ENCODE measurements at regions not wholly inside any gene's neighbourhood (a gene's known extent, or its start where the extent isn't known, plus 50 kb on each side); places are given as distances from the start of the nearest gene placed in this dataset.

- no peak overlapping the region for H3K4me3 ChIP-seq
- DNase-seq: no peak
- H3K27ac ChIP-seq (replicated peaks): no peak overlapping the region
- H3K27me3 ChIP-seq (ENCODE audit: low read depth): no peaks in the 10 kb centered on the region
- no peaks in the 10 kb centered on the region for H3K4me1 ChIP-seq
- TF ChIP-seq CTCF (IDR thresholded peaks at IDR 0.05; ENCODE audit: borderline replicate concordance): no peak
- no peaks in the 10 kb centered on the region for H3K36me3 ChIP-seq
- peaks cover 48% of the 10 kb centered on the region for H3K9me3 ChIP-seq (replicated peaks)
- intact Hi-C loops (cut with micrococcal nuclease): no loop called here
These were observed 758.7 kb downstream of the SLITRK5 start for GRCh38 chr13:88429862-88430261.

DNA sequence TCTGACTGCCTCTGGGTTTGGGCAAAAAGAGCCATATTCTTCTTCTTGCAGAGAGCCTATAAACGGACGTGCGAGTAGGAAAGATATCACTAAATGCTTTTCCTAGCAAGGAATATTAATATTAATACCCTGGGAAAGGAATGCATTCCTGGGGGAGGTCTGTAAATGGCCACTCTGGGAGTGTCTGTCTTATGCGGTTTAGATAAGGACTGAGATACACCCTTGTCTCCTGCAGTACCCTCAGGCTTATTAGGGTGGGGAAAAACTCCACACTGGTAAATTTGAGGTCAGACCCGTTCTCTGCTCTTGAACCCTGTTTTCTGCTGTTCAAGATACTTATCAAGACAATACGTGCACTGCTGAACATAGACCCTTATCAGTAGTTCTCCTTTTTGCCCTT is 763.8 kb downstream of the SLITRK5 start:
- TF ChIP-seq CTCF (IDR thresholded peaks at IDR 0.05; ENCODE audit: borderline replicate concordance): no peak
- intact Hi-C loops (cut with micrococcal nuclease): no loop called here

GRCh38 chr13:88436974-88437373 is 765.8 kb downstream of the SLITRK5 start:
- intact Hi-C loops (cut with micrococcal nuclease): no loop called here
- peaks cover 40% of the 10 kb centered on the region for H3K9me3 ChIP-seq (replicated peaks)
- H3K27ac ChIP-seq (replicated peaks): no peak overlapping the region
- no peak for TF ChIP-seq CTCF (IDR thresholded peaks at IDR 0.05; ENCODE audit: borderline replicate concordance)
- no peaks in the 10 kb centered on the region for H3K4me1 ChIP-seq
- H3K36me3 ChIP-seq: no peaks in the 10 kb centered on the region
- DNase-seq: no peak
- H3K4me3 ChIP-seq: no peak overlapping the region
- H3K27me3 ChIP-seq (ENCODE audit: low read depth): no peaks in the 10 kb centered on the region

More for the DNA sequence above, 763.8 kb downstream of the SLITRK5 start:
- no peak overlapping the region for H3K27ac ChIP-seq (replicated peaks)
- no peak overlapping the region for H3K4me3 ChIP-seq
- no peak for DNase-seq
- no peaks in the 10 kb centered on the region for H3K36me3 ChIP-seq
- H3K9me3 ChIP-seq (replicated peaks): peaks cover 40% of the 10 kb centered on the region
- no peaks in the 10 kb centered on the region for H3K4me1 ChIP-seq
- H3K27me3 ChIP-seq (ENCODE audit: low read depth): no peaks in the 10 kb centered on the region

DNA sequence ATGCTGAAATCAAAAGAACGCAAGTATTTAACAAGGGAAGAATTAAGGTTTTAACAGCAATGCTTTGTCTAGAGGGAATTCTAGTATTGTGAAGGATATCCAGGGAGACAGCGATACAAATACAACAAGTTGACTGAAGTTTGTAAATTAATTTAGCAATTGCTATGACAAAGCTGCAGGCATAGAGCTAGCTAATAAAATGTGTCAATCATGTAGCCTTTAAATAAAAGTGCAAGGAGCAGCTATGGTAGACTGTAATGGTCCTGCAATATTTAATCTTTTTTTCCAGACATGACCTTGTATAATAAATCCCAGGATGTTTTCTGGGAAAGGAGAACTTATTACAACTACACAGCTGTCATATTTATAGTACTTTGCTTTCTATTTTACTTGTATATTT is 779.3 kb downstream of the SLITRK5 start:
- Histone ChIP-seq H3K27me3 (ENCODE audit: low read depth) (no peaks in the 10 kb centered on the region), H3K4me1 (no peaks in the 10 kb centered on the region), H3K9me3 (replicated peaks) (peaks cover 27% of the 10 kb centered on the region), H3K4me3 (no peak overlapping the region), H3K27ac (replicated peaks) (no peak overlapping the region), H3K36me3 (no peaks in the 10 kb centered on the region)
- DNase-seq: no peak
- TF ChIP-seq CTCF (IDR thresholded peaks at IDR 0.05; ENCODE audit: borderline replicate concordance): no peak
- intact Hi-C loops (cut with micrococcal nuclease): no loop called here

DNA sequence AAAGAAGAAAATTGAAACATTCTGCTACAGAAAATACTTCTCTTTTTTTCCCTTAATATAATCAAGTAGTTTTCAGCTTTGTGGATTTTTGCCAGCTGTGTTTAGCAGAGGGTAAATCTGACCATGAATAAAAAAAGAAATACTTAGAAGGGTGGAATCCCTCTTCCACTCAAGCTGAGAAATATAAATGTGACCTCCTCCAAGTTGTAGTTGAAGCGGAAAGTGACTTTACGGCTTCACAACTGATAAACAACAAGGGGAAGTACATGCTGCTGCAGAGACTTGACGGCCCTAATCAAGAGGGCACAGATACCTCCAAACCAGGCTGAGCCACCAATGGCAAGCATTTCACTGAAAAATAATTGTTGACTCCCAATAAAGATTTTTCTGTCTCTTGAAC is 785.0 kb downstream of the SLITRK5 start:
- H3K4me1 ChIP-seq: no peaks in the 10 kb centered on the region
- no peak for DNase-seq
- H3K4me3 ChIP-seq: no peak overlapping the region
- H3K27me3 ChIP-seq (ENCODE audit: low read depth): no peaks in the 10 kb centered on the region
- no peaks in the 10 kb centered on the region for H3K36me3 ChIP-seq
- TF ChIP-seq CTCF (IDR thresholded peaks at IDR 0.05; ENCODE audit: borderline replicate concordance): no peak
- H3K27ac ChIP-seq (replicated peaks): no peak overlapping the region
- intact Hi-C loops (cut with micrococcal nuclease): no loop called here
- peaks cover 13% of the 10 kb centered on the region for H3K9me3 ChIP-seq (replicated peaks)

DNA sequence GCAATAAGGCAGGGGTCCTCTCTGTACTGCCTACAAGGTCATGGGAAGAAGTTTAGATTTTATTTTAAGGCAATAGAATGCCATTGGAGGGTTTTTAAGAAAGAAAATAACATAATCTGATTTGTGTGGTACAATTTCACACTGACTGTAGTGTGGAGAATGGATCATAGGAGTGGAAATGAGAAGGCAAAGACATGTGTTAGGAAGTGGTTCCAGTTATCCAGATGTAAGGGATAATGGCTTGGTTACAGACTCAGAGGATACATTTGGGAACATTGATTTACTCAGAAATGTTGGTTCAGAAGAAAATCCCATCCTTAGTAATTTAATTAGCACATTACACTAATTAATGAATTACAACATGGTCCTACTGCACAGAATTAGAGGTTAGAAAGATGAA is 788.2 kb downstream of the SLITRK5 start:
- no peak for TF ChIP-seq CTCF (IDR thresholded peaks at IDR 0.05; ENCODE audit: borderline replicate concordance)
- no peak overlapping the region for H3K4me3 ChIP-seq
- H3K27me3 ChIP-seq (ENCODE audit: low read depth): no peaks in the 10 kb centered on the region
- H3K36me3 ChIP-seq: no peaks in the 10 kb centered on the region
- no peaks in the 10 kb centered on the region for H3K4me1 ChIP-seq
- DNase-seq: no peak
- intact Hi-C loops (cut with micrococcal nuclease): no loop called here
- H3K27ac ChIP-seq (replicated peaks): no peak overlapping the region
- peaks cover 4% of the 10 kb centered on the region for H3K9me3 ChIP-seq (replicated peaks)

All from left ventricle myocardium inferior (tissue), 1 donor.